GM12874 (cell line): ENCODE measurements at regions not wholly inside any gene's neighbourhood (a gene's known extent, or its start where the extent isn't known, plus 50 kb on each side); places are given as distances from the start of the nearest gene placed in this dataset.

ENCODE experiments used
- TF ChIP-seq, protein P1 (sequence below): IDR thresholded peaks from 2 replicates; pipeline ENCODE4 v1.5.1; 2011; ENCODE audit warnings: low read depth, mild to moderate bottlenecking, control low read depth, low read length, moderate library complexity; ENCODE audit not compliant: insufficient read depth

GRCh38 chr16:9014389-9014788, 50.7 kb upstream of the USP7 start:
- TF ChIP-seq, protein P1, sequence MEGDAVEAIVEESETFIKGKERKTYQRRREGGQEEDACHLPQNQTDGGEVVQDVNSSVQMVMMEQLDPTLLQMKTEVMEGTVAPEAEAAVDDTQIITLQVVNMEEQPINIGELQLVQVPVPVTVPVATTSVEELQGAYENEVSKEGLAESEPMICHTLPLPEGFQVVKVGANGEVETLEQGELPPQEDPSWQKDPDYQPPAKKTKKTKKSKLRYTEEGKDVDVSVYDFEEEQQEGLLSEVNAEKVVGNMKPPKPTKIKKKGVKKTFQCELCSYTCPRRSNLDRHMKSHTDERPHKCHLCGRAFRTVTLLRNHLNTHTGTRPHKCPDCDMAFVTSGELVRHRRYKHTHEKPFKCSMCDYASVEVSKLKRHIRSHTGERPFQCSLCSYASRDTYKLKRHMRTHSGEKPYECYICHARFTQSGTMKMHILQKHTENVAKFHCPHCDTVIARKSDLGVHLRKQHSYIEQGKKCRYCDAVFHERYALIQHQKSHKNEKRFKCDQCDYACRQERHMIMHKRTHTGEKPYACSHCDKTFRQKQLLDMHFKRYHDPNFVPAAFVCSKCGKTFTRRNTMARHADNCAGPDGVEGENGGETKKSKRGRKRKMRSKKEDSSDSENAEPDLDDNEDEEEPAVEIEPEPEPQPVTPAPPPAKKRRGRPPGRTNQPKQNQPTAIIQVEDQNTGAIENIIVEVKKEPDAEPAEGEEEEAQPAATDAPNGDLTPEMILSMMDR = no peak

- TF ChIP-seq, protein P1 = no peak
Observed at GRCh38 chr16:9015489-9015888, 51.8 kb upstream of the USP7 start.

- TF ChIP-seq, protein P1 = no peak
Observed at GRCh38 chr16:9016824-9017223, 53.1 kb upstream of the USP7 start.

DNA sequence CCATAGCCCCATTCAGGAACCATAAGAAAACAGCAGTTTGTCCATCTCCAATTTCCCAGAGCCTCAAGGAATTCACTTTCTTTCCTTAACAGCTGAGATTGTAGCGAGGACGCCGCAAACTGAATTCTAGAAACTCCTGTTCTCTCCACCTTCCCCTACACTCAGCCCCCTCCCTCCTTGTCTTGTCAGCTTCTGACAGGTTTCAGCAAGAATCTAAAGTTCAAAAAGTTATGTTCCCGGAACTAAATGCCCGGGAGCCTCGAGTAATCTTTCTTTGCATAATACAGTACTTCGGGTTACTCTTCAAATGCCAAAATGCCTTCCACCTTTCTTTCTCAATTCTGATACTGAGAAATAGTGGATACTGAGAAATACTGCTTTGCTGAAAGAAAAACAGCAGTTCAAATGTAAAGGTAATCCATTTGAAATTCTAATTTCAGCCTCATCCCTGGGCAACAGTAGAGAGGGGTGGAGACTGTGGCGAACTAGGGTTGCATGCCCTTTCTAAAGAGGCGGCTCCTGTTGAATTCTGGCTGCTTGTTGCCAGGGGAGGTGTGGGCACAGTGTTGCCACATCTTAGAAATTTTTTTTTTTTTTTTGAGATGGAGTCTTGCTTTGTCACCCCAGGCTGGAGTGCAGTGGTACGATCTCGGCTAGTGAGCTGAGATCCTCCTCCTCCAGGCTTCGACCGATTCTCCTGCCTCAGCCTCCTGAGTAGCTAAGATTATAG, 63.5 kb upstream of the USP7 start:
- TF ChIP-seq, protein P1 = no peak

- TF ChIP-seq, protein P1 = no peak
Observed at GRCh38 chr16:9031107-9031506, 60.3 kb upstream of the HAPSTR1 start.

- TF ChIP-seq, protein P1 = peak; percentile 53
Observed at GRCh38 chr16:9033125-9033830, 58.2 kb upstream of the HAPSTR1 start.

DNA sequence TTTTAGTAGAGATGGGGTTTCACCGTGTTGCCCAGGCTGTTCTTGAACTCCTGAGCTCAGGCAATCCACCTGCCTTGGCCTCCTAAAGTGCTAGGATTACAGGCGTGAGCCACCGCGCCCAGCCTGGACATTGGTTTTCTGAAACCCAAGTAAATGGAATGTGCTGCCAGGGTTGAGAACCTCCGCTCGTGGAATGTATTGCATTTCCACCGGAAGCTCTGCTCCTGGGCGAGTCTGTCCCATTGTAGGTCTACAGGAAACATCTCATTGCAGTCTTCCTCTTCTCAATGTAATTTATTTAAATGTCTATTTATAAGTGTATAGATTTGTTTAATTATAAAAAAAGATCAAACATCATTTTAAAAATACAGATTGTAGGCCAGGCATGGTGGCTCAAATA, 57.4 kb upstream of the HAPSTR1 start:
- TF ChIP-seq, protein P1 = no peak
